ENCODE measurements at regions not wholly inside any gene's neighbourhood (a gene's known extent, or its start where the extent isn't known, plus 50 kb on each side); places are given as distances from the start of the nearest gene placed in this dataset.
"Not testable (repeated sequence)": the region's sequence is repeated elsewhere in the genome, so short reads cannot be mapped to it uniquely, and the experiment has no call there.

DNA sequence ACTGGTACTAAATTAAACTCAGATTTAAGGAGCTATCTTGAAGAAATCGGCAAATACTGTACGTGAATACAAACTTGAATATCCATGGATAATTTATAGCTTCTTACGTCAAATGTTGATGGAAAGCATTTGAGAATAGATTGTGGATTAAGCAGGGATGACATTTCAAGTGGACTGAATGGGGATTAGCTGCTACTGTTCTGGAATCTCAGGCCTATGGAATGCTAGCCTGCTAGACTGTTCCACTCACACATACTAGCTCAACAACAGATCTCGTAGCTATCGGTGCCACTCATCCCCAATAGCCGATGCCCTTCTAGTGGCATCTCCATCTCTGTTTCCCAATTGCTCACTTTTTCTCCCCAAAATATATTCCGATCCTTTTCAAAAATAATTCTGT, 62.0 kb upstream of the USP25 start:
- H3K36me3 ChIP-seq (ENCODE audit: control insufficient read depth, insufficient read depth, low read length): no peaks in the 10 kb centered on the region
- POLR2A ChIA-PET: no interaction called here
- in situ Hi-C loops (cut with HindIII; ENCODE audit: low pct_unique_long_range_greater_than_20kb, low sequenced_read_pairs) (no loop called here), intact Hi-C loops (cut with micrococcal nuclease; ENCODE audit: unreplicated experiment) (no loop called here)
- no peak overlapping the region for H3K27ac ChIP-seq (ENCODE audit: low read length)
- TF ChIP-seq, protein P1, sequence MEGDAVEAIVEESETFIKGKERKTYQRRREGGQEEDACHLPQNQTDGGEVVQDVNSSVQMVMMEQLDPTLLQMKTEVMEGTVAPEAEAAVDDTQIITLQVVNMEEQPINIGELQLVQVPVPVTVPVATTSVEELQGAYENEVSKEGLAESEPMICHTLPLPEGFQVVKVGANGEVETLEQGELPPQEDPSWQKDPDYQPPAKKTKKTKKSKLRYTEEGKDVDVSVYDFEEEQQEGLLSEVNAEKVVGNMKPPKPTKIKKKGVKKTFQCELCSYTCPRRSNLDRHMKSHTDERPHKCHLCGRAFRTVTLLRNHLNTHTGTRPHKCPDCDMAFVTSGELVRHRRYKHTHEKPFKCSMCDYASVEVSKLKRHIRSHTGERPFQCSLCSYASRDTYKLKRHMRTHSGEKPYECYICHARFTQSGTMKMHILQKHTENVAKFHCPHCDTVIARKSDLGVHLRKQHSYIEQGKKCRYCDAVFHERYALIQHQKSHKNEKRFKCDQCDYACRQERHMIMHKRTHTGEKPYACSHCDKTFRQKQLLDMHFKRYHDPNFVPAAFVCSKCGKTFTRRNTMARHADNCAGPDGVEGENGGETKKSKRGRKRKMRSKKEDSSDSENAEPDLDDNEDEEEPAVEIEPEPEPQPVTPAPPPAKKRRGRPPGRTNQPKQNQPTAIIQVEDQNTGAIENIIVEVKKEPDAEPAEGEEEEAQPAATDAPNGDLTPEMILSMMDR (IDR thresholded peaks at IDR 0.05): no peak
- no peak for TF ChIP-seq SIN3A (IDR thresholded peaks at IDR 0.05; ENCODE audit: borderline replicate concordance, insufficient read depth, low read depth, low read length)
- CTCF ChIA-PET: no interaction called here
- no peak for DNase-seq (ENCODE audit: low read depth, low spot score)
- H3K27me3 ChIP-seq (ENCODE audit: control insufficient read depth, insufficient read depth, low read length): no peaks in the 10 kb centered on the region
- BruUV-seq (replicated peaks): no TSS peak
- no peaks in the 10 kb centered on the region for H3K9me3 ChIP-seq (ENCODE audit: control insufficient read depth, insufficient read depth, low read depth, low read length)
- ATAC-seq: no peak
- no peak overlapping the region for H3K4me3 ChIP-seq (ENCODE audit: low read depth in 2 of 2, low read length in 2 of 2)
- no peaks in the 10 kb centered on the region for H3K4me1 ChIP-seq (ENCODE audit: control insufficient read depth, insufficient read depth, low read length)

DNA sequence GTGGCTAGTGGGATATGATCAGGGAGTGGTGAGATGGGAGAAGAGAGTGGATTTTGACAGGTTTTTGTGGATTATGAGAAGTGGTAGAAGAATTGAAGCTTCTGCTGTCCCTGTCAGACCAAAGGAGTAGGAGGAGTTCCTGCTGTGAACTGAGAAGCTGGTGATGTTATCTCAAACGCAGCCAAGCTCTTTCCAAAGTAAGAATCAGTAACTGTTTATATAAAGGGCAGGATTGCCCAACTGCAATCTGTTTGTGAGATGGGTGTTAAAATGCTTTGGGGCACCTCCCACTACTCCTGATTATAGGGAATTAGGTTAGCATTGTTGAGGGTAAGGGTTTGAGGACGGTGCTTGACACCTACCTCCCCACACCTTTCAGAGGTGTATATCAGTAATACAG, 60.5 kb upstream of the USP25 start:
- intact Hi-C loops (cut with micrococcal nuclease; ENCODE audit: unreplicated experiment) (no loop called here), in situ Hi-C loops (cut with HindIII; ENCODE audit: low pct_unique_long_range_greater_than_20kb, low sequenced_read_pairs) (no loop called here)
- Histone ChIP-seq H3K4me3 (ENCODE audit: low read depth in 2 of 2, low read length in 2 of 2) (no peak overlapping the region), H3K36me3 (ENCODE audit: control insufficient read depth, insufficient read depth, low read length) (no peaks in the 10 kb centered on the region), H3K27me3 (ENCODE audit: control insufficient read depth, insufficient read depth, low read length) (no peaks in the 10 kb centered on the region), H3K9me3 (ENCODE audit: control insufficient read depth, insufficient read depth, low read depth, low read length) (no peaks in the 10 kb centered on the region), H3K4me1 (ENCODE audit: control insufficient read depth, insufficient read depth, low read length) (no peaks in the 10 kb centered on the region), H3K27ac (ENCODE audit: low read length) (no peak overlapping the region)
- CTCF ChIA-PET: no interaction called here
- POLR2A ChIA-PET: no interaction called here
- TF ChIP-seq, protein P2, sequence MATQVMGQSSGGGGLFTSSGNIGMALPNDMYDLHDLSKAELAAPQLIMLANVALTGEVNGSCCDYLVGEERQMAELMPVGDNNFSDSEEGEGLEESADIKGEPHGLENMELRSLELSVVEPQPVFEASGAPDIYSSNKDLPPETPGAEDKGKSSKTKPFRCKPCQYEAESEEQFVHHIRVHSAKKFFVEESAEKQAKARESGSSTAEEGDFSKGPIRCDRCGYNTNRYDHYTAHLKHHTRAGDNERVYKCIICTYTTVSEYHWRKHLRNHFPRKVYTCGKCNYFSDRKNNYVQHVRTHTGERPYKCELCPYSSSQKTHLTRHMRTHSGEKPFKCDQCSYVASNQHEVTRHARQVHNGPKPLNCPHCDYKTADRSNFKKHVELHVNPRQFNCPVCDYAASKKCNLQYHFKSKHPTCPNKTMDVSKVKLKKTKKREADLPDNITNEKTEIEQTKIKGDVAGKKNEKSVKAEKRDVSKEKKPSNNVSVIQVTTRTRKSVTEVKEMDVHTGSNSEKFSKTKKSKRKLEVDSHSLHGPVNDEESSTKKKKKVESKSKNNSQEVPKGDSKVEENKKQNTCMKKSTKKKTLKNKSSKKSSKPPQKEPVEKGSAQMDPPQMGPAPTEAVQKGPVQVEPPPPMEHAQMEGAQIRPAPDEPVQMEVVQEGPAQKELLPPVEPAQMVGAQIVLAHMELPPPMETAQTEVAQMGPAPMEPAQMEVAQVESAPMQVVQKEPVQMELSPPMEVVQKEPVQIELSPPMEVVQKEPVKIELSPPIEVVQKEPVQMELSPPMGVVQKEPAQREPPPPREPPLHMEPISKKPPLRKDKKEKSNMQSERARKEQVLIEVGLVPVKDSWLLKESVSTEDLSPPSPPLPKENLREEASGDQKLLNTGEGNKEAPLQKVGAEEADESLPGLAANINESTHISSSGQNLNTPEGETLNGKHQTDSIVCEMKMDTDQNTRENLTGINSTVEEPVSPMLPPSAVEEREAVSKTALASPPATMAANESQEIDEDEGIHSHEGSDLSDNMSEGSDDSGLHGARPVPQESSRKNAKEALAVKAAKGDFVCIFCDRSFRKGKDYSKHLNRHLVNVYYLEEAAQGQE (IDR thresholded peaks at IDR 0.05; ENCODE audit: insufficient read depth in 1 of 2, low read depth in 2 of 2, low read length in 1 of 2): no peak
- no peak for DNase-seq (ENCODE audit: low read depth, low spot score)
- BruUV-seq (replicated peaks): no TSS peak
- no peak for ATAC-seq

DNA sequence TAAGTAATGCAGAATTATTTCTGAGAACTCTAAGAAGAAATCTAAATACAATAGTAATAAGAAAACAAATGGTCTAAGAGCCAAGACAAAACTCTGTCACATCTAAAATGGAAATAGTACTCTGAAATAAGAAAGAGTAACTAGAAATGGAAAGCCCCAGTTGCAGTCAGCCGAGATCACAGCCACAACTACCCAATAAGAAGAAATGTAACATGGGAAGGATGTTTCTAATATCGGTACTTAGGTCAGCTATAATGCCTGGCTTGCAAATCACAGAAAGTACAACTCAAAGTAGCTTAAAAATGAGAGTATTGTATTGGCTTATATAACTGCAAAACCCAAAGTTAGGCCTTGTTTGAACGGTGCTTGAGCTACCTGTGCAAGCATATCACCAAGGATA, 58.6 kb upstream of the USP25 start:
- Histone ChIP-seq H3K4me1 (ENCODE audit: control insufficient read depth, insufficient read depth, low read length) (no peaks in the 10 kb centered on the region), H3K27me3 (ENCODE audit: control insufficient read depth, insufficient read depth, low read length) (no peaks in the 10 kb centered on the region), H3K36me3 (ENCODE audit: control insufficient read depth, insufficient read depth, low read length) (no peaks in the 10 kb centered on the region), H3K9me3 (ENCODE audit: control insufficient read depth, insufficient read depth, low read depth, low read length) (no peaks in the 10 kb centered on the region), H3K4me3 (ENCODE audit: low read depth in 2 of 2, low read length in 2 of 2) (no peak overlapping the region), H3K27ac (ENCODE audit: low read length) (no peak overlapping the region)
- CTCF ChIA-PET: no interaction called here
- in situ Hi-C loops (cut with HindIII; ENCODE audit: low pct_unique_long_range_greater_than_20kb, low sequenced_read_pairs) (no loop called here), intact Hi-C loops (cut with micrococcal nuclease; ENCODE audit: unreplicated experiment) (no loop called here)
- ATAC-seq: no peak
- no TSS peak for BruUV-seq (replicated peaks)
- no peak for DNase-seq (ENCODE audit: low read depth, low spot score)
- POLR2A ChIA-PET: no interaction called here
- no peak for TF ChIP-seq SIN3A (IDR thresholded peaks at IDR 0.05; ENCODE audit: borderline replicate concordance, insufficient read depth, low read depth, low read length)
- TF ChIP-seq, protein P2 (IDR thresholded peaks at IDR 0.05; ENCODE audit: insufficient read depth in 1 of 2, low read depth in 2 of 2, low read length in 1 of 2): no peak

DNA sequence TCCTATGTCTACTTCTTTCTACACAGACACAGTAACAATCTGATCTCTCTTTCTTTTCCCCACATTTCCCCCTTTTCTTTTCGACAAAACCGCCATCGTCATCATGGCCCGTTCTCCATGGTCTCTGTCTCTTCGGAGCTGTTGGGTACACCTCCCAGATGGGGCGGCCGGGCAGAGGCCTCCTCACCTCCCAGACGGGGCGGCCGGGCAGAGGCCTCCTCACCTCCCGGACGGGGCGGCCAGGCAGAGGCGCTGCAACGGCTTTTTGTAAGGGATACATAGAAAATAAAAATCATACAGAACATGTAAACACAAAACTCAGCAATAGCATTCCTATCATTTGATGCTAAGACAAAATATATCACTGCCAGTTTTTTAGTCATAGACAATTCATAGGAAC, 57.2 kb upstream of the USP25 start:
- H3K27ac ChIP-seq (ENCODE audit: low read length); ATAC-seq; BruUV-seq (replicated peaks); CTCF ChIA-PET; in situ Hi-C loops (cut with HindIII; ENCODE audit: low pct_unique_long_range_greater_than_20kb, low sequenced_read_pairs); POLR2A ChIA-PET; DNase-seq (ENCODE audit: low read depth, low spot score); H3K9me3 ChIP-seq (ENCODE audit: control insufficient read depth, insufficient read depth, low read depth, low read length); H3K4me1 ChIP-seq (ENCODE audit: control insufficient read depth, insufficient read depth, low read length); H3K36me3 ChIP-seq (ENCODE audit: control insufficient read depth, insufficient read depth, low read length); H3K27me3 ChIP-seq (ENCODE audit: control insufficient read depth, insufficient read depth, low read length); intact Hi-C loops (cut with micrococcal nuclease; ENCODE audit: unreplicated experiment); H3K4me3 ChIP-seq (ENCODE audit: low read depth in 2 of 2, low read length in 2 of 2): not testable (repeated sequence)

Data from Panc1 (cell line).